Endothelial cell of umbilical vein (primary cell): ENCODE measurements at regions not wholly inside any gene's neighbourhood (a gene's known extent, or its start where the extent isn't known, plus 50 kb on each side); places are given as distances from the start of the nearest gene placed in this dataset.

Source experiments
- CTCF ChIP-seq, 2 donors: IDR thresholded peaks; 1 replicate in 1 of 2; 2 replicates in 1 of 2; pipeline ENCODE4 v1.5.1; 2011; ENCODE audit warnings: low read length in 2 of 2, mild to moderate bottlenecking in 2 of 2, moderate library complexity in 2 of 2, control low read depth in 1 of 2, inconsistent platforms in 1 of 2, low read depth in 1 of 2; ENCODE audit not compliant: insufficient read depth in 1 of 2; ENCODE audit errors: extremely low read depth in 1 of 2
- EZH2 ChIP-seq: IDR thresholded peaks from 2 replicates; pipeline ENCODE4 v1.6.1; 2012; ENCODE audit warnings: borderline replicate concordance, low read depth, mild to moderate bottlenecking, moderate library complexity, low read length, inconsistent platforms; ENCODE audit not compliant: severe bottlenecking
- GATA2 ChIP-seq: IDR thresholded peaks from 2 replicates; pipeline ENCODE4 v1.7.0; 2011; ENCODE audit warnings: low read depth, mild to moderate bottlenecking, moderate library complexity, mixed read lengths, low read length; ENCODE audit not compliant: insufficient read length, insufficient read depth
- JUN ChIP-seq: IDR thresholded peaks from 2 replicates; pipeline ENCODE4 v1.6.1; 2011; ENCODE audit warnings: borderline replicate concordance, low read depth; ENCODE audit not compliant: insufficient read length, insufficient read depth
- MAX ChIP-seq: IDR thresholded peaks from 2 replicates; pipeline ENCODE4 v1.6.1; 2011; ENCODE audit not compliant: insufficient read depth, insufficient read length
- POLR2A ChIP-seq: IDR thresholded peaks from 2 replicates; pipeline ENCODE4 v1.6.1; 2012; ENCODE audit warnings: low read depth, mild to moderate bottlenecking, control low read depth, low read length
- POLR2AphosphoS5 ChIP-seq: IDR thresholded peaks from 2 replicates; pipeline ENCODE4 v1.6.1; 2012; ENCODE audit warnings: low read depth, mild to moderate bottlenecking, control low read depth, low read length, moderate library complexity; ENCODE audit not compliant: insufficient read depth

- no peak for TF ChIP-seq CTCF (IDR thresholded peaks at IDR 0.05; ENCODE audit: extremely low read depth in 1 of 2, insufficient read depth in 1 of 2, low read depth in 1 of 2, low read length in 2 of 2)
- no peak for TF ChIP-seq POLR2A
- TF ChIP-seq POLR2AphosphoS5, result no peak
- TF ChIP-seq JUN, result no peak
- TF ChIP-seq GATA2, result no peak
- TF ChIP-seq MAX, result no peak
- TF ChIP-seq EZH2, result no peak
Measured at GRCh38 chr13:99686944-99687411, 185.7 kb downstream of the TM9SF2 start.
